ENCODE measurements at regions not wholly inside any gene's neighbourhood (a gene's known extent, or its start where the extent isn't known, plus 50 kb on each side); places are given as distances from the start of the nearest gene placed in this dataset.
A peak's percentile ranks its signal among the peaks of the same experiment; 100 is the strongest.
"Not testable (repeated sequence)": the region's sequence is repeated elsewhere in the genome, so short reads cannot be mapped to it uniquely, and the experiment has no call there.

- H3K4me3 Mint-ChIP-seq, result no peak overlapping the region
- no peak for DNase-seq
- peaks cover 7% of the 10 kb centered on the region for H3K27me3 Mint-ChIP-seq
- no peaks in the 10 kb centered on the region for H3K9me3 Mint-ChIP-seq
- no peak for ATAC-seq
- no peaks in the 10 kb centered on the region for H3K4me1 Mint-ChIP-seq
- H3K27ac Mint-ChIP-seq, result no peak overlapping the region
Measured at GRCh38 chr2:136715146-136715545, 50.2 kb upstream of the THSD7B start.

GRCh38 chr2:136714452-136714951, 50.8 kb upstream of the THSD7B start:
- Mint-ChIP-seq H3K27me3 (peaks cover 7% of the 10 kb centered on the region), H3K27ac (no peak overlapping the region), H3K4me3 (no peak overlapping the region), H3K9me3 (no peaks in the 10 kb centered on the region), H3K4me1 (no peaks in the 10 kb centered on the region)
- ATAC-seq (no peak), DNase-seq (no peak)

- Mint-ChIP-seq H3K4me1 (no peaks in the 10 kb centered on the region), H3K9me3 (no peaks in the 10 kb centered on the region), H3K4me3 (no peak overlapping the region), H3K27ac (no peak overlapping the region), H3K27me3 (peaks cover 7% of the 10 kb centered on the region)
- ATAC-seq (no peak), DNase-seq (no peak)
Measured at GRCh38 chr2:136713739-136714138, 51.6 kb upstream of the THSD7B start.

- ATAC-seq (no peak), DNase-seq (no peak)
- peaks cover 7 to 12% of the 10 kb centered on the region in 2 donors for H3K9me3 Mint-ChIP-seq
- H3K4me3 Mint-ChIP-seq, result no peak overlapping the region
- no peaks in the 10 kb centered on the region for H3K4me1 Mint-ChIP-seq
- H3K27me3 Mint-ChIP-seq, result no peaks in the 10 kb centered on the region
- no peak overlapping the region for H3K27ac Mint-ChIP-seq
Measured at GRCh38 chr2:136705336-136705735, 60.0 kb upstream of the THSD7B start.

GRCh38 chr2:136703214-136703613, 62.1 kb upstream of the THSD7B start:
- peaks cover 7 to 12% of the 10 kb centered on the region in 2 donors for H3K9me3 Mint-ChIP-seq
- H3K27me3 Mint-ChIP-seq, result no peaks in the 10 kb centered on the region
- DNase-seq (no peak), ATAC-seq (no peak)
- H3K4me3 Mint-ChIP-seq, result no peak overlapping the region
- H3K4me1 Mint-ChIP-seq, result no peaks in the 10 kb centered on the region
- no peak overlapping the region for H3K27ac Mint-ChIP-seq

GRCh38 chr2:136696438-136696837, 68.9 kb upstream of the THSD7B start:
- Mint-ChIP-seq H3K9me3 (peaks cover 0 to 4% of the 10 kb centered on the region in 2 donors), H3K27me3 (no peaks in the 10 kb centered on the region), H3K4me3 (no peak overlapping the region), H3K4me1 (no peaks in the 10 kb centered on the region), H3K27ac (no peak overlapping the region)
- DNase-seq (no peak), ATAC-seq (no peak)

- no peak for ATAC-seq
- peaks cover 7 to 14% of the 10 kb centered on the region in 2 donors for H3K9me3 Mint-ChIP-seq
- no peaks in the 10 kb centered on the region for H3K27me3 Mint-ChIP-seq
- H3K27ac Mint-ChIP-seq, result no peak overlapping the region
- H3K4me1 Mint-ChIP-seq, result no peaks in the 10 kb centered on the region
- no peak for DNase-seq
- no peak overlapping the region for H3K4me3 Mint-ChIP-seq
Measured at GRCh38 chr2:136693966-136694365, 71.4 kb upstream of the THSD7B start.

GRCh38 chr2:136680079-136680478, 85.3 kb upstream of the THSD7B start:
- H3K9me3 Mint-ChIP-seq, ATAC-seq, H3K27ac Mint-ChIP-seq, H3K4me1 Mint-ChIP-seq, H3K4me3 Mint-ChIP-seq, DNase-seq, H3K27me3 Mint-ChIP-seq: not testable (repeated sequence)

- ATAC-seq (no peak), DNase-seq (no peak)
- no peaks in the 10 kb centered on the region for H3K27me3 Mint-ChIP-seq
- H3K9me3 Mint-ChIP-seq, result no peaks in the 10 kb centered on the region
- H3K27ac Mint-ChIP-seq, result no peak overlapping the region
- H3K4me3 Mint-ChIP-seq, result no peak overlapping the region
- no peaks in the 10 kb centered on the region for H3K4me1 Mint-ChIP-seq
Measured at GRCh38 chr2:136665736-136666135, 99.6 kb upstream of the THSD7B start.

GRCh38 chr2:136664713-136665405, 100.5 kb upstream of the THSD7B start:
- Mint-ChIP-seq H3K4me3 (no peak overlapping the region), H3K27ac (no peak overlapping the region), H3K27me3 (no peaks in the 10 kb centered on the region), H3K4me1 (no peaks in the 10 kb centered on the region), H3K9me3 (no peaks in the 10 kb centered on the region)
- ATAC-seq (no peak), DNase-seq (no peak)

- DNase-seq, result no peak
- ATAC-seq, result no peak
- H3K9me3 Mint-ChIP-seq, result no peaks in the 10 kb centered on the region
- peak overlapping the region in 1 of 2 donors; percentile 0 for H3K27ac Mint-ChIP-seq
- no peak overlapping the region for H3K4me3 Mint-ChIP-seq
- H3K27me3 Mint-ChIP-seq, result no peaks in the 10 kb centered on the region
- H3K4me1 Mint-ChIP-seq, result no peaks in the 10 kb centered on the region
Measured at GRCh38 chr2:136658201-136658600, 107.1 kb upstream of the THSD7B start.

GRCh38 chr2:136653861-136654260, 111.5 kb upstream of the THSD7B start:
- no peaks in the 10 kb centered on the region for H3K4me1 Mint-ChIP-seq
- peaks cover 7% of the 10 kb centered on the region for H3K27me3 Mint-ChIP-seq
- DNase-seq (no peak), ATAC-seq (no peak)
- H3K27ac Mint-ChIP-seq, result no peak overlapping the region
- no peak overlapping the region for H3K4me3 Mint-ChIP-seq
- H3K9me3 Mint-ChIP-seq, result no peaks in the 10 kb centered on the region

- ATAC-seq (no peak), DNase-seq (no peak)
- no peaks in the 10 kb centered on the region for H3K9me3 Mint-ChIP-seq
- no peaks in the 10 kb centered on the region for H3K4me1 Mint-ChIP-seq
- no peak overlapping the region for H3K27ac Mint-ChIP-seq
- H3K27me3 Mint-ChIP-seq, result peaks cover 7% of the 10 kb centered on the region
- H3K4me3 Mint-ChIP-seq, result no peak overlapping the region
Measured at GRCh38 chr2:136651456-136652010, 113.8 kb upstream of the THSD7B start.

- H3K27ac Mint-ChIP-seq, result no peak overlapping the region
- no peak for DNase-seq
- ATAC-seq, result no peak
- no peak overlapping the region for H3K4me3 Mint-ChIP-seq
- peaks cover 7% of the 10 kb centered on the region for H3K27me3 Mint-ChIP-seq
- no peaks in the 10 kb centered on the region for H3K4me1 Mint-ChIP-seq
- H3K9me3 Mint-ChIP-seq, result no peaks in the 10 kb centered on the region
Measured at GRCh38 chr2:136647039-136647438, 118.3 kb upstream of the THSD7B start.

GRCh38 chr2:136645236-136645828, 120.0 kb upstream of the THSD7B start:
- no peak overlapping the region for H3K4me3 Mint-ChIP-seq

GRCh38 chr2:136639651-136640050, 125.7 kb upstream of the THSD7B start:
- DNase-seq, result no peak
- Mint-ChIP-seq H3K27me3 (peaks cover 8% of the 10 kb centered on the region), H3K4me1 (no peaks in the 10 kb centered on the region)

More at GRCh38 chr2:136645236-136645828, 120.0 kb upstream of the THSD7B start:
- Mint-ChIP-seq H3K4me1 (no peaks in the 10 kb centered on the region), H3K27me3 (no peaks in the 10 kb centered on the region), H3K27ac (no peak overlapping the region), H3K9me3 (no peaks in the 10 kb centered on the region)
- DNase-seq (no peak), ATAC-seq (no peak)

More at GRCh38 chr2:136639651-136640050, 125.7 kb upstream of the THSD7B start:
- no peak for ATAC-seq
- Mint-ChIP-seq H3K4me3 (no peak overlapping the region), H3K9me3 (no peaks in the 10 kb centered on the region), H3K27ac (no peak overlapping the region)
